ENCODE measurements at regions not wholly inside any gene's neighbourhood (a gene's known extent, or its start where the extent isn't known, plus 50 kb on each side); places are given as distances from the start of the nearest gene placed in this dataset.

DNA sequence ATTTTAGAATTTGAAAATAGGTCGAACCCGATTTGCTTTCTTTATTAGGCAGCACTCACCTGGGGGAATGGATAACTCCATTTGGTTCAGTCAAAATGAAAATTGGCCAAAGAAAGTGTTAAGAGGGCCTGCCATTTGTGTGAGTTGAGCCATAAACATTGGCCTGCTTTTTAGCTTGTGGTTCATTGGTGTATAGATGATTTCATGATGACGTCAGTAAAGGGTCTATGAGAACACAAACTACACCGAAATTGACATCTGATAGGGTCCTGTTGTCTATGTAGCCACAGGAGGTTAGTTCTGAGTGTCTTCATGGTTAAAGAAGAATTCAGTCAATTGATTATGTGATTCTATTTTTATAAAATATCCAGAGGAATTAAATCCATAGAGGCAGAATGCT lies 1001.5 kb upstream of the EEF2KMT start:
- no peak for DNase-seq (ENCODE audit: low read depth)

DNA sequence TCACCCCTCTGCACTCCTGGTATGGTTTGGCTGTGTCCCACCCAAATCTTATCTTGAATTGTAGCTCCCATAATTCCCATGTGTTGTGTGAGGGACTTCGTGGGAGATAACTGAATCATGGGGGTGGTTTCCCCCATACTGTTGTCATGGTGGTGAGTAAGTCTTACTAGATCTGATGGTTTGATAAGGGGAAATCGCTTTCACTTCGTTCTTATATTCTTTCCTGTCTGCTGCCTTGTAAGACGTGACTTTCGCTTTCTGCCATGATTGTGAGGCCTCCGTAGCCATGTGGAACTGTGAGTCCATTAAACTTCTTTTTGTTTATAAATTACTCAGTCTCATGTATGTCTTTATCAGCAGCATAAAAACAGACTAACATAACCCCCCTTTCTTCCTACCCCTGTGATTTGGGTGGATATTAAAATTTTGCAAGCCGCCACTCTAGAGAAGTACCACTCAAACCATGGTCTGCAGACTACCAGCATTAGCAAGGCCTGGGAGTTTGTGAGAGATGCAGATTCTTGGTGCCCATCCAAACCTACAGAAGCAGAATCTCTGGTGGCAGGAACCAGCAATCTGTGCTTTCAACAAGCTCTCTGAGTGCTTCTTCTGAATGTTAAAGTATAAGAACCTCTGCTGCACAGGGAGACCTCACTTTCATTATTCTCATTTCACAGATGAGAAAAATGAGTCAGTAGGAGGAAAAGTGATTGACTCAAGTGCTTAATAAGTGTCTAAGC lies 999.5 kb upstream of the EEF2KMT start:
- peak; percentile 21 for DNase-seq (ENCODE audit: low read depth)

DNA sequence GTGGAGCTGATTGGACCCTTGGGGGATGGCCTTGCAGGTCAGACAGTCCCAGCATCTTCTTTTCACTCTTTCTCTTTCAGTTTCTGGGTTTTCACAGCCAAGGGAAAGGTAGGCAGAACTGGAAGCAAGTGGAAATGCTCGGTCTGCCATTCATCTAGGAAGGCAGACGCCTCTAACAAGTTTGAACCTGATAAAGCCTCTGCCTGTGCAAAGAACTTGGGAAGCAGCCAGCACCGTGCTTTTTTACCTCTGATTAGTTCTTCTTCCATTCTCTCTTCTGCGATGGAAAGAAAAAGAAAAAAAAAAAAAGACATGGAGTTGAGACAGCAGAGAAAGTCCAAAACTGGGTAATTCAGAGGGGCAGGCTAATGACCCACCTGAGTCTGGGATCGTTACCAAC lies 997.8 kb upstream of the EEF2KMT start:
- no peak for DNase-seq (ENCODE audit: low read depth)

DNA sequence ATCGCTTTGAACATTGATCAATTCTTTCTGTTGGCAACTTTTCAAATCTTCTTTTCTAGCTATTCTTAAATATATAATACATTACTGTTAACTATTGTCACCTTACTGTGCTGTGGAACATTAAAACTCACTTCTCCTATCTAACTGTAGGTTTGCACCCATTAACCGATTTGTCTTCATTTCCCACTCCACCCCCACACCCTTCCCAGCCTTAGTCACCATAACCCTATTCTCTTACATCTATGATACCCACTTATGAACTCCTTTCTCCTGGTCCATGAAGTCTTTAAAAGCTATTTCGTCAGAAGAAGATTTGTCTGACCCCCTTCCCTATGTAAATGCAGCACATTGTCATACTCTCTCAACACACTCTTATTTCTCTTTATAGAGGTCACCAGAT lies 993.4 kb upstream of the EEF2KMT start:
- no peak for DNase-seq (ENCODE audit: low read depth)

DNA sequence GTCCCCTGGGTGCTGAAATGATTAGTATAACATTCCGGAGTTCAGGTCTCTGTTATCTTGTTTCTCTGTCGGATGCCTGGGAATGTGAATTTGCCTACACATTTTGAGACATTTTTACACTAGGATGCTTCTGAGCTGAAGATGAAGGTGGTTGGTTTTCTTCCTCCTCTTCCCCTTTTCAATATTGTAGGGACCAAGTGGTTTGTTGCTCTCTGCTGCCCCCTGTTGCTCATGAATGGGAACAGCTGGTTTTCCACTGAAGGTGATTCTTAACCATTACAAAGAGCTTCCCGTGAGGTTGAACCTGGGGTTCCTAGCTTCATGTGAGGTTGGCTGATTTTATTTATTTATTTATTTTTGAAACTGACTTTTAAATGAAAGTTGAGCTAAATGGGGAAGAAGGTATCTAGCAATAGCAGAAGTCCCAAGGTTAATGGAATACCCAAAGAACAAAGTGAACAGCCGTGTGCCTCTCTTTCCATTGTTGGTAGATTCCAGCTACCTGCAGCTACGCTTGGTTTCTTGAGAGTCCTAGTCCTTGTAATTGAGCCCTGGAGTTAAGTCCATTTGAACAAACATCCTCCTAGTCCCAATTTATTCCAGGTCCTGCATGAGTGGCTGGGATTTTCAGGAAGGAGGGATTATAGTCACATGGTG lies 983.9 kb upstream of the EEF2KMT start:
- DNase-seq (ENCODE audit: low read depth): peak; percentile 45

DNA sequence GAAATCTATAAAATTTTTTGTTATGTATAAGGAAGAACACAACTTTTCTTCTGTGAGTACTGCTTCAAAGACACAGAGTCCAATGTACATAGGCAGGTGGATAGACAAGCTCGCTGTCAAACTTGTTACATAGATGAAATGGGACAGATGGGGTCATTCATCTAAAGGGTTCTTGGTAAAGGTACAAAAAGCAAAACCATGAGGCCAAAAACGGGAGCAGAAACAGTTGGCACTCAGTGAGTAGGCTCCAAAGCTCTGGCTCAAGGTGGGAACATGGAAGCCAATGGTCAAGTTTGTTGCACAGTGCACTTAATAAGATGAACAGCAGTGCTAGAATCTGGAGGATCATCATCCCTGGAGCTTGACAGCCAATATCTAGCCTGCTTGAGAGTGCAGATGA lies 979.0 kb upstream of the EEF2KMT start:
- no peak for DNase-seq (ENCODE audit: low read depth)

DNA sequence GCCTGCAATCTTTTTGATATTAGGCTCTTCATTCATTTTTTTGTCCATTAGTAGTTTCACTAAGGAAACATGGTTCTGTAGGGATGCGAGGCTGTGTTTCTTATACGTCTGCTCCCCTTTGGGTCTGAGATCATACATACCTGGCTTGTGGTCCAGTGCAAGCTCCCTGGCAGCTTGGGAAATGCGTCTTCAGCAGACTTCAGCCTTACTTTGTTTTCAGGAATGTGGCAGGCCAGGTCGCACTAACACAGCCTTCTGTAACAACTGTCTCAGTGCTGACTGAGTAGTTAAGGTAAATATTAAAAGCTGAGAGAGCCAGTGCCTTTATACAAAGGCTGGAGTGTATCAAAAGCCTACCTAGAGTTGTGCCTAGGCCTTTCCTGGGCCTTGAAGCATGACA lies 970.5 kb upstream of the EEF2KMT start:
- DNase-seq (ENCODE audit: low read depth): no peak

DNA sequence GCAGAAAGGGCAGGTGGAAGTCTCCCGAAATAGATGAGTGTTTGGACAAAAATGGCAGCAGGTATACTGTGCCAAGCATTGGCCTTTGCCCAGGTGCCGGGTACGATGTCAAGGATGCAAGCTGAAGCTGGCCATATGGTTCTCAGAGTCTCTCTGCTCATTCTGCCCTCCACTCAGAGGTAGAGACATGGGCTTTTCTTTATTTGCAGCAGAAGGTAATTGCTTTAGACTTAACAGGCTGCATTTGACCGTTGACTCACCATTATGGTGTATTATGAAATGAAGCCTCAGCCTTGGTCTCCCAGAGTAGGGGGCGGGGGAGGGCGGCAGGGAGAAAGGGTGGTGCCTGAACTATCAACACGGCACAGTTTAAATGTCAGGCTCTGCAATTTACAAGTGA lies 969.1 kb upstream of the EEF2KMT start:
- no peak for DNase-seq (ENCODE audit: low read depth)

DNA sequence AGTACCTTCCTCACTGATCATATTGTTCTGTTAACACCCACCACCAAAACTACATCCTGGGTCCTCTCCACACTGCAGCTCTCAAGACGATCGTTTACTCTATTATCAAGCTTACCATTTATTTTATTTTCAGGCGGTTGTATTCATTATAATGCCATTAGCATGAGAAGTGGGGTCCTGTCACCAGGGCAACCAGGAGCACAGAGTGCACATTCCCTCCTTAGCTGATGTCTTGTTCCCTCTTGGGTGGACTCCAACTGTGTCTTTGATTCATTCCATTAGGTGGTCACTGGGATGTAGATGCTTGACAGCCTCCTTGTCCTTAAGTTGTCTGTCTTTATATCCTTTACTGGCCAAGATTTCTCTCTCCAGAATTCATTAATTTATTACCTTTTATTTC lies 965.9 kb upstream of the EEF2KMT start:
- no peak for DNase-seq (ENCODE audit: low read depth)

DNA sequence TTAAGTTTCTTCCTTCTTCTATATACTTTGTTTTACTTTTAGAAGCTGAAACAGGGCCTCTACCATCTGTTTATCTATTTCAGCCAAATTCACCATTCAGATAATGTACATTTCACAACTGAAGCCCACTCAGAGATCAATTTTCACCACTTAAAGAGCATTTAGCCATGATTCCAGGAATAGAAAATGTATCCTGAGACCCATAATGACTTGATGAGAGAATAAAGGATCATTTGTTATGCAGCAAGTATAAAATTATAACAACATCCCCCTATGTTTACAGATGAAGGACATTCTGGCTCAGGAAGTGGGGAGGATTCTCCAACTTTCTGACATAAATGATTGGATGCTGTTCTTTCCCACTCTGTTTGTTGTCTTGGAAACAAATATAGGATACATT lies 962.1 kb upstream of the EEF2KMT start:
- DNase-seq (ENCODE audit: low read depth): no peak

DNA sequence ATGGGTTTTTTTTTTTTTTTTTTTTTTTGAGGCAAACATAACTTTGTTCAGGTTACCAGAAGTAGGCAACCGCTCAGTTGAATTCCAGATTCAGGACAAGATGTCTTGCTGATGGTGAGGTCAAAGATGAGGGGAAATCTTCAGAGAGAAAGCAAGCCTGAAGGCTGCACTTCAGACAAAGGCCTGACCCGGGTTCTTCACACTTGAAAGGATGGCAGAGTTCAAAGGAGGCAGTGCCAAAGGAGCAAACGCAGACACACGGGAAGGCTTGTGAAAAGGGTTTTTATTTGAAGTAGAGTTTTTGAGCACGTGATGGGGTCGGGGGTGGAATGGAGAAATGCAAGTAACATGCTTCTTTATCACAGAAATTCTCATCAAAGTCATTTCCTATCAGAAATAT lies 960.2 kb upstream of the EEF2KMT start:
- no peak for DNase-seq (ENCODE audit: low read depth)

DNA sequence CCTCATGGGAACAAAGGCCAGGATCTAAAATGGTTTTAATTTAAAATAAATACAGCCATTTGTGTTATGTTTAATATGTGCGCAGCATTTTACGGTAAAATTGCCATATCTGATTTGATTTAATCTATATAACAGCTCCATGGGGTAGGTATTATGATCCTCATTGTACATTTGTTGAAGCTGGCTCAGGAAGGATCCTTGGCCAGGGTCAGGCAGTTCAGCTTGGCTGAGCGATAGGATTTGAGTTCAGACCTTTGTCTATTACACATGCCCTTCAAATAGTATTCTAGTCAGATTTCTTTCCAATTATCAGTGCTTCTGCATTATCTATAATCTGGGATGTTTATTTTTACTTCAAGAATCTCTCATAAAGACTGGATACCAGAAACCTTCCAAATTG lies 950.4 kb upstream of the EEF2KMT start:
- DNase-seq (ENCODE audit: low read depth): no peak

DNA sequence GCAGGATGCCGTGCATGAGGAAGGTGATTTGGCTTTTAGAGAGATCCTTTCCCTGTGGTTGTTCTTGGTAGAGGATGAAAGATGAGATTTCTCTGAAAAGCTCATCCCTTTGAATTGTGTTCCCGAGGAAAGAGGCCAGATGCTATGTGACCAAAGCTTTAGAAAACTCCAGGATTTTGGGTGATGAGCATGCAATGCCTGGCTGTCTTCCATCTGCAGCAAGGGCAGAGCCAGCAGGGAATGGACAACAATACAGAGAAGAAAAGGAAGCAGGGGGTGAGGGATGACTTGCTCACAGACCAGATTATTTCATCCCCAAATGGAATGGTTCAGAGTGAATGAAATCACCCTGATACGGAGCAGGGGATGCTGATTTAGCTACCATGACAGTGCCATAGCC lies 949.7 kb upstream of the EEF2KMT start:
- no peak for DNase-seq (ENCODE audit: low read depth)

DNA sequence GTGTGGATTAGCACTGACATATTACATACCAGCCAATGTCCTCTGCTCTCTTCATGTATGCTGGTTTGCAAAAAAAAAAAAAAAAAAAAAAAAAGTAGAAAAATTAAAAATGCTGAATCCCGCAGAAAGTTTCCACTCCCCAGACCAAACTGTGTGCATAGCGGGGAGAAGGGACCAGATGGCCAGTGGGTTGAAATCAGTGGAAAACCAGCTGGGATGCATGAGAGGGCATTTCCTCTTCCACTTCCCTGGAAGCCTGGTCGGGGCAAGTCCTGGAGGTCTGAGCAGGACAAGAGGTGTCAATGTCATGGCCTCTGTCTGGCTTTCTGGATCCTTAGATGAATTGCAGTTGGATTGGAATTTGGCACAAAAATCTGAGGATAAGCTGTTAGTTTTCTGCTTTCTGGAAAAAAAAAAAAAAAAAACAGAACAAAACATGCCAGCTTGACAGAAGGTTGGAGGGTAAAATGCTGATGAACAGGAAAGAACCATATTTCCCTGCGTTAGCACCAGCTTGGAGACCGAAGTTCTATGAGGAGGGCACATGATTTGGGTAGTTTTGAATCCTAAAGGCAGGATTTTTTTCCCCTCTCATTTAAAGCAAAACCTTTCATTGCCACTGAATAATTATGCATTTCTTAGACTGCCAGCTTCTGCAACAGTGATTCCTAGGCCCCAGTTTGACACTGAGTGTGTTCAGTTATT lies 941.5 kb upstream of the EEF2KMT start:
- no peak for DNase-seq (ENCODE audit: low read depth)

DNA sequence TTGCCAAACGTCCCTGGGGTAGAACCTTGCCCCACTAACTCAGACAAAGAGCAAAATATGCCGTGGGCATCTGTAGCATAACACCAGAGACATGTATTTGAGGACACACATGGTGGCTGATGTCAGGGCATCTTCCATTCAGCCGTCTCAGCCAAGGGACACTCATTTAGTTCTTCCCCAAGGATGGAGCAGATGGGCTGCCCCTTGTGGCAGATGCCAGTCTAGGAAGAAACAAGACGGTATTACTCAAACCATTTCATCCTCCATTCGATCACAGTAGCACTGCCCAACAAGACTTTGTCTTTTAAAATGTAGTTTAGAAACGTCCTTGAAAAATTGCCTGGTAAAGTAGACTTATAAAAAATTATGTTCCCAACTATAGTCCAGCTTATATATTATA lies 937.6 kb upstream of the EEF2KMT start:
- DNase-seq (ENCODE audit: low read depth): no peak

DNA sequence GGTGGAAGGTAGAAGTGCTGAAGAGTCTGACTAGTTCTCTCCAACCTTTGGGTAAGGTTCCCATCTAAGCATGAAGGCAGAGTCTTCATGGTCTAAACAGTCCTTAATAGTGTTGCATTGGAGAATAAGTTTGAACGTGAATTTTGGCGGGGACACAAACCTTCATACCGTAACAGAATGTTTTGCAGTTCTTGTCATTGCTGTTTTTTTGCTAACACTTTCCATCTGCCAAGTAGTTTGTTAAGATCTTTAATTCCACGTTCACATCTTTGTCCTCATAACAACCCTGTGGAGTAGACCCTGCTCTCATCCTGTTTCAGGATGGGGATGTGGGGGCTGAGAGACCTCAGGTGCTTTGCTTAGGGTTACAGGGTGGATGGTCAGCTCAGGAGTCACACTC lies 936.9 kb upstream of the EEF2KMT start:
- DNase-seq (ENCODE audit: low read depth): no peak

DNA sequence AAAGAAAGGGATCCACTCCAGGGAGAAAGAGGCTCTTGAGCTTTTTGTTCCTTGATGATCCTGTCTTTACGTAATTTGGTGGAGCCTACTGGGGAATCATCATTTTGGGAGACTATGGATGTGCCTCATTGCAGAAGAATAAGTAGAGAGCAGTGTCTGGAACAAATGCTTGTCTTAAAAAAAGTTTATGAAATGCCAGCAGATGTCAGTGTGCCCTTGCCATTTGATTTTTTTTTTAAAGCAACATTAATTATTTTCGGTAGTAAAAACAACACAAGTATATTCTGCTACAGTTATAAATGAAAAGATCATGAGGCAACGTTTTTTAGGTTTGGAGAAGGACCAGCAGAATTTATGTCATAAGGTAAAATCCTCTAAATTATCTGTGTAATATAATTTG lies 934.8 kb upstream of the EEF2KMT start:
- DNase-seq (ENCODE audit: low read depth): no peak

DNA sequence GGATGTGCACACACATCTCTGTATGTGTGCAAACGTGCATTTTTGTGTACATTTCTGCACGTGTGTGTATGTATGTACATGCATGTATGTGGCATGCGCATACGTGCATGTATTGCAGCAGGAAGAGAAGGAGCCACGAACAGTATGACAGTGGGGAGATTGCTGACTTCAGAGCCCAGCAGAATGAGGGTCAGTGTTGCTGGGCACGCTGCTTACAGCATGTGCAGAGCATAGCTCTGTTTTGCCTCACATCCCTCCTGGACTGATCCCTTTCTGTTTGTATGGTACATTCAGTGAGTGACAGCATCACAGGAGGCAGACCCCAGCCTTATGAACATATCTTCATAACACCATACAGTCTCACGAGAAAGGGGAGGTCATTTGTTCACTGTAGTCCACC lies 934.0 kb upstream of the EEF2KMT start:
- no peak for DNase-seq (ENCODE audit: low read depth)

DNA sequence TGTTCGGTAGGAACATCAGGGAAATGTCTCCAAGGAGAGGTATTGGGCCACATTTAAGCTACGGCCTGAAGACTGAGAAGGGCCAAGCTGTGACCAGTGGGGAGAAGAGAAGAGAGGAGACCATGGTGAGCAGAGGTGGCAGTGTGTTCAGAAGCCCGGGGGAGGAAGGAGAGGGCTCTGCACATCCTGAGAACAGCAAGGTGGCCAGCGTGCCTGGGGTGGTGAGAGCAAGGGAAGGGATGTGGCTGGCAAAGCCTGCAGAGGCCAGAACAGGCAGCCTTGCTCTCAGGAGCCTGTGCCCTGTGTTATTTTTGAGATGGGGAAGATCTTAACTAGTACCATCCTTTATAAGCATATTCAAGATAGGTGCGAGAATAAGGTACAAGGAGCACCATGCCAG lies 933.5 kb upstream of the EEF2KMT start:
- no peak for DNase-seq (ENCODE audit: low read depth)

DNA sequence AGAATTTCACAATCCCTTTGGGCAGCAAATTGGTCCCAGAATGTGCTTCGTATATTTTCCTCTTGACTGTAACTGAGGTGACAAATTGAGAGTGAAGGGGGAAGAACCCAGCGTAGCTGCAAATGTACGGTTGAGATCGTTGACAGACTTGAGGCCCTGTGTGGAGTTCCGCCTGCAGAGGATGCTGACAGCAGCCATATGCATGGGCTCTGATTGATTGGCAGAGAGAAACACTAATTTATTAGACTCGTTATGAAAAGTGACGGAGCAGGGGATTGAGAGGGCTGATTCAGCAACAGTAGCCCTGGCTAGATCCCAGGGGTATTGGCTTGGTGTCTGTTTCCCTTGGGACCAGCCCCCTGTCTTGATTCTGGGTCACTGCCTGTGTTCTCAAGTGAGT lies 930.1 kb upstream of the EEF2KMT start:
- DNase-seq (ENCODE audit: low read depth): no peak

DNA sequence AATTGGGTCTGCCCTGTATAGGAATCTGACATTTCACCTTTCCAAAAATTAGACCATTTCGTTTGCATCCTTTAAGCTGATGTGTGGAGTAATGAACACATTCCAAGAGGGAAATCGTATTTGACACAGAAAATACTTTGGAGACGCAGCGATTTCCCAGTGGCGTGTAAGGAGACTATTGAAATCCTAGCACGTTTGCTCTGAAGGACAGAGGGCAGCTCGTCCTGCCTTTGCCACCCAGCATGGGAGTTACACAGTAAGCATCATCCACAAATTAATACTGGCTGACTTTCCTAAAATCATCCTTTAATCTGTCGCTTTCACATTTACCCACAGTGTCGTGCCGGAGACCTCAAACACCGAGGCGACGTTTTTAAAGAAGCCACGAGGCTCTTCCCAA lies 925.9 kb upstream of the EEF2KMT start:
- no peak for DNase-seq (ENCODE audit: low read depth)

DNA sequence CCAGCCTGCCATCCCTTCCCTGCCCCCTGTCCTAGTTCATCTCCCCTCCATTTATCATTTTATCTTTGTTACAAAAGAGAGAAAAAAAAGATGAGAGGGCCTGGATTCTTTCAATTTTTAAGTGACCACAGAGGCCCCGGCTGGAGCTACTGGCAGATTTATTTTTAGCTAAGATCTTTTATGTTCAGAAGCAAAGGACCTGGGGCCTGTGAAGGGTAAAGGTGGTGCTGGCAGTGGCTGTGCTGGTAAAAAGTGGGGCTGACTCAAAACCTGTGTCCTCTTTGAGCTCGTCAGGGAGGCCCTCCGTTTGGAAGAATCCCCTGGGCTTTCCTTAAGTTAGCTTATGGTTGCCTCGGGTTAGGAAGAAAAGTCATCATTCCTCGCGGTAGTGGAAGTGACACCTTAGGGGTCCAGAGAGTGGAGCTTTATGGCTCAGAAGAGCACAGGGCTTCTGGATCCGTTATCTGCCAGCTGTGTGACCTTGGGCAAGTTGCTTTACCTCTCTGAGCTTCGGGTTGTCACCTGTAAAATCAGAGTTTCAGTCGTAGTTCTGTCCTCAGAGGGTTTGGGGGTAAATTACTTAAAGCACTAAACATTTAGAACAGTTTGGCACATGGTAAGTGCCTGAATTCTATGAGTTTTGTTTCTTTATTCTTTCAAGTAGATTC lies 923.8 kb upstream of the EEF2KMT start:
- no peak for DNase-seq (ENCODE audit: low read depth)
